ENCODE measurements at regions not wholly inside any gene's neighbourhood (a gene's known extent, or its start where the extent isn't known, plus 50 kb on each side); places are given as distances from the start of the nearest gene placed in this dataset.
"Not testable (repeated sequence)": the region's sequence is repeated elsewhere in the genome, so short reads cannot be mapped to it uniquely, and the experiment has no call there.

DNA sequence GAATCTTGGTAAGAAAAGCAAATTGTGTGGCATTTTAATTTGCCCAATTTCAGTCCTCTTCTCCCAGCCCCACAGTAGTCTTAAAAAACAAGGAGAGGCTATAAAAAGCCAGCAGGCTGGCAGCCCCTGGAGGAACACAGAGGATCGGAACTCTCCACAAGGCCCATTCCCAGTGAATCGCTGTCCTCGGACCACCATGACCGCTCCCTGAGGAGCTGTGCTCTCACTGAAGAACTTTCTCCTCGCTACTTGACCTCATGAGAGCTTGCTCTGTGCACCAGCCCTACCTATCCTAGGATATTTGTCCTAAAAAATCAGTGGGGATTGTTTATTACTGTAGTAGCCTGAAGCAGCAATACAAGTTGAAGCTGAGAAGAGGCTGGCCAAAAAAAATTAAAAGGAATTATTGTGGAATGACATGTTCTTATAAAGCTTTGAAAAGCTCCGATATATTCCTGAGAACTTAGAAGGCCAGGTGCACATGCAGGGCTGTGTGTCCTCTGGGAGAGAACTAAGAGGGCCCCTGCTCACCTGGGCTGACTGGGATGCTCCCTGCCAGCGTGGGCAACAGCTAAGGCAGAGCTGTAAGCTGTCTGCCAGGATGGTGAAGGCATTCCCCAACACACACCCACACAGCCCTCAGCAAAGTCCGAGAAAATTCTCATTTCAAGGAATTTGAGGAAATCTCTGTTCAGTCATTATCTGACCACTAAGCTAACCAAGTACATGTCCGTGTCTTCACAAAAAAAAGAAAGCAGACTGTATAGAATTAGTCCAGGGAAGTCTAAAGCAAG lies 148.8 kb upstream of the SFSWAP start:
- Mint-ChIP-seq H3K4me3 (ENCODE audit: unreplicated experiment) (no peak overlapping the region), H3K27me3 (ENCODE audit: unreplicated experiment) (peaks cover 2% of the 10 kb centered on the region), H3K36me3 (ENCODE audit: low read depth, unreplicated experiment) (no peaks in the 10 kb centered on the region), H3K27ac (ENCODE audit: unreplicated experiment) (no peak overlapping the region), H3K9me3 (ENCODE audit: unreplicated experiment) (no peaks in the 10 kb centered on the region), H3K4me1 (ENCODE audit: unreplicated experiment) (no peaks in the 10 kb centered on the region)
- no peak for DNase-seq (ENCODE audit: low spot score)
- TF ChIP-seq, protein P1, sequence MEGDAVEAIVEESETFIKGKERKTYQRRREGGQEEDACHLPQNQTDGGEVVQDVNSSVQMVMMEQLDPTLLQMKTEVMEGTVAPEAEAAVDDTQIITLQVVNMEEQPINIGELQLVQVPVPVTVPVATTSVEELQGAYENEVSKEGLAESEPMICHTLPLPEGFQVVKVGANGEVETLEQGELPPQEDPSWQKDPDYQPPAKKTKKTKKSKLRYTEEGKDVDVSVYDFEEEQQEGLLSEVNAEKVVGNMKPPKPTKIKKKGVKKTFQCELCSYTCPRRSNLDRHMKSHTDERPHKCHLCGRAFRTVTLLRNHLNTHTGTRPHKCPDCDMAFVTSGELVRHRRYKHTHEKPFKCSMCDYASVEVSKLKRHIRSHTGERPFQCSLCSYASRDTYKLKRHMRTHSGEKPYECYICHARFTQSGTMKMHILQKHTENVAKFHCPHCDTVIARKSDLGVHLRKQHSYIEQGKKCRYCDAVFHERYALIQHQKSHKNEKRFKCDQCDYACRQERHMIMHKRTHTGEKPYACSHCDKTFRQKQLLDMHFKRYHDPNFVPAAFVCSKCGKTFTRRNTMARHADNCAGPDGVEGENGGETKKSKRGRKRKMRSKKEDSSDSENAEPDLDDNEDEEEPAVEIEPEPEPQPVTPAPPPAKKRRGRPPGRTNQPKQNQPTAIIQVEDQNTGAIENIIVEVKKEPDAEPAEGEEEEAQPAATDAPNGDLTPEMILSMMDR (IDR thresholded peaks at IDR 0.05; ENCODE audit: unreplicated experiment), result no peak

DNA sequence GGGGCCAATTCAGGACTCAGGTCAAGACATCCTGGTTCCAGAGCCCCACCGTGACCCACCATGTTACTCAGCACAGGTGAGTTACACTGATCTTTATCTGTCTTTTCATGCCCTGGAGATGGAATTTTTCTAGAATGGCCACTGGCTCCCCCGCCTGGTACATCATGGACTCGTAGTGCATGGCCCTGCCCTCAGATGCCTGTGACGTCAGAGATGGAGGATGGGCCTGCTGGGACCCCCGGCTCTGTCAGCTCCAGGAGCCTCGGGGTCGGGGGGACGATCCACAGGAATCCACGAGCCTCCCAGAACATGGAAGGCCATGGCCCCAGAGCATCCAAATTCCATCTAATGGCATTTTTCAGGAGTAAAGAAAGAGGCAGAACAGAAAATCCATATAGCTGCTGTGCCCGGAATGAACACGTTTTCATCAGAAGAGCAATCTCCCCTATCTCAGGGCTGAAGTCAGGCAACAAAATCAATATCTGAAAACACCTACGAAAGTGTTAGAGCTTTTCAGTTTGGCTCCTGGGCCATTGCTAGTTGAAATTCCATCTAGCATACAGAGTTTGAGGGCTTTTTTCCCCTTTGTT lies 146.7 kb upstream of the SFSWAP start:
- not testable (repeated sequence) for DNase-seq (ENCODE audit: low spot score); H3K4me1 Mint-ChIP-seq (ENCODE audit: unreplicated experiment); H3K27me3 Mint-ChIP-seq (ENCODE audit: unreplicated experiment); H3K27ac Mint-ChIP-seq (ENCODE audit: unreplicated experiment); H3K9me3 Mint-ChIP-seq (ENCODE audit: unreplicated experiment); H3K4me3 Mint-ChIP-seq (ENCODE audit: unreplicated experiment); H3K36me3 Mint-ChIP-seq (ENCODE audit: low read depth, unreplicated experiment)

DNA sequence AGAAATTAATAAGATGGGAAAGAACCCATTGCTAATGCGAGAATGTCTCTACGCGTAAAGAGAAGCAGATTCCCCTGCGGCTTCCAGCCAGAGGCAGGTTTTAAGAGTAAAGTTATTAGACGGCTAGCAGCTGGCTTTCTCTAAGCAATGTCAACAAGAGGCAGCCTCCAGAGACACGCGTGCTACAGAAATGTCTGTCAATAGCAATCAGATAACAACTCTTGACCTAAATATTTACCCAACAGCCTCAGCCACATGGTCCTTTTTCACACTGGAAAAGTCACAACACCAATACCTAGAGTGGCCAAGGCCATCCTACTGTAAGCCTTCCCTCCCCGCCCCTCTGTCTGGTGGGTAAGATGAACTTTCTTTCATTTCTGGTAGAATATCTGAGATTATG lies 146.0 kb upstream of the SFSWAP start:
- no peaks in the 10 kb centered on the region for H3K4me1 Mint-ChIP-seq (ENCODE audit: unreplicated experiment)
- H3K9me3 Mint-ChIP-seq (ENCODE audit: unreplicated experiment), result no peaks in the 10 kb centered on the region
- H3K27me3 Mint-ChIP-seq (ENCODE audit: unreplicated experiment), result peaks cover 1% of the 10 kb centered on the region
- DNase-seq (ENCODE audit: low spot score), result no peak
- peaks cover 5% of the 10 kb centered on the region for H3K36me3 Mint-ChIP-seq (ENCODE audit: low read depth, unreplicated experiment)
- H3K27ac Mint-ChIP-seq (ENCODE audit: unreplicated experiment), result no peak overlapping the region
- no peak overlapping the region for H3K4me3 Mint-ChIP-seq (ENCODE audit: unreplicated experiment)
- TF ChIP-seq, protein P1 (IDR thresholded peaks at IDR 0.05; ENCODE audit: unreplicated experiment), result no peak

DNA sequence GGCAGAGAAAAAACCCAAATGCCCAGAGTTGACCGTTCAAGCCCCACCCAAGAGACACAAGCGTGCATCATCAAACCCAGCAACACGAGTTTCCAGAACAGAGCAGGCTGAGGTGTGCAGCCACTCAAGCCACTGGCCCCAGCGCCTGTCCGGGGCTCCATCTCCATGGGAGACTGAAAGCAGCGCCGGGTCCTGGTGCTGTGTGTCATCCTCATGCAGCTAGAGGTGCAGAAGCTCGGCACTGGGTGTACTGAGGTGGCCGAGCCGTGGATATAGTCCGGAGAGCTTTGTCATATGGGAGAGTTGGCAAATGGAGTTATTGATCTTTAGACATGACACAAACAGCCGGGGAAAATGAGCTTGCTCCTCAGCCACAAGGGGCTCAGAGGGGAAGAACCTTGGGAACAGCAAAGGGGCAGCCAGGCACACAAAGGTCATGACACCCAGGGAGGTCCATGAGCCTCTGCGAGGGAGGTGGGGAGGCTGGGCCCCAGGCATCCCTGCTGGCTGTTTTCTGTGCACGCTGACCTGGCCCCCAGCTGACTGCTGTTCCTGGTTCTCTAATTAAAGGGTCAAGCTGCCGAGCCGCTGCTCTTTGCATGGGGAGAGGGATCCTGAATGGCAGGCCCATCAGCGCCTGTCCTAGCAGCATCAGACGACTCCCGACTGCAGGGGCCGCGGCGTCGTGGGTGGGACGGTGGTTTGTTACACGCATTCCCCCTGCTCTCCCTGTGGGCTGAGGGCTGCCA lies 145.4 kb upstream of the SFSWAP start:
- H3K4me1 Mint-ChIP-seq (ENCODE audit: unreplicated experiment), result no peaks in the 10 kb centered on the region
- no peak overlapping the region for H3K4me3 Mint-ChIP-seq (ENCODE audit: unreplicated experiment)
- no peaks in the 10 kb centered on the region for H3K9me3 Mint-ChIP-seq (ENCODE audit: unreplicated experiment)
- peaks cover 5% of the 10 kb centered on the region for H3K36me3 Mint-ChIP-seq (ENCODE audit: low read depth, unreplicated experiment)
- DNase-seq (ENCODE audit: low spot score), result no peak
- TF ChIP-seq, protein P1 (IDR thresholded peaks at IDR 0.05; ENCODE audit: unreplicated experiment), result no peak
- H3K27me3 Mint-ChIP-seq (ENCODE audit: unreplicated experiment), result peaks cover 1% of the 10 kb centered on the region
- no peak overlapping the region for H3K27ac Mint-ChIP-seq (ENCODE audit: unreplicated experiment)

DNA sequence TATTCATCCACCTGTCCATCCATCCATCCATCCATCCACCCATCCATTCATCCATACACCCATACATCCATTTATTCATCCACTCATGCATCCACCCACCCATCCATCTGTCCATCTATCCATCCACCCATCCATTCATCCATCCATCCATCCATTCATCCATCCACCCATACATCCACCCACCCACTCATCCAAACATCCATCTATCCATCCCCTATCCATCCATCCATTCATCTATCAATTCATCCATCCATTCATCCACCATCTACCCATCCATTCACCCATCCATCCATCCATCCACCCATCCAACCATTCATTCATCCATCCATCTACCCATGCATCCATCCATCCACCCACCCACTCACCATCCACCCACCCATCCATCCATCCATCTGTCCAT lies 142.6 kb upstream of the SFSWAP start:
- DNase-seq (ENCODE audit: low spot score), result no peak
- TF ChIP-seq, protein P1 (IDR thresholded peaks at IDR 0.05; ENCODE audit: unreplicated experiment), result no peak
- Mint-ChIP-seq H3K27ac (ENCODE audit: unreplicated experiment) (no peak overlapping the region), H3K9me3 (ENCODE audit: unreplicated experiment) (no peaks in the 10 kb centered on the region), H3K4me3 (ENCODE audit: unreplicated experiment) (no peak overlapping the region), H3K27me3 (ENCODE audit: unreplicated experiment) (peaks cover 4% of the 10 kb centered on the region), H3K4me1 (ENCODE audit: unreplicated experiment) (no peaks in the 10 kb centered on the region), H3K36me3 (ENCODE audit: low read depth, unreplicated experiment) (peaks cover 5% of the 10 kb centered on the region)
